GM12892 (cell line): ENCODE measurements at regions not wholly inside any gene's neighbourhood (a gene's known extent, or its start where the extent isn't known, plus 50 kb on each side); places are given as distances from the start of the nearest gene placed in this dataset.

ENCODE experiments used
- POLR2A ChIP-seq: IDR thresholded peaks from 2 replicates; pipeline ENCODE4 v1.6.1; 2011; ENCODE audit warnings: low read depth, low read length, control low read depth
- POLR2AphosphoS5 ChIP-seq: IDR thresholded peaks from 2 replicates; pipeline ENCODE4 v1.6.1; 2011; ENCODE audit warnings: low read depth, low read length, control low read depth
- TAF1 ChIP-seq: IDR thresholded peaks from 2 replicates; pipeline ENCODE4 v1.6.1; 2011; ENCODE audit warnings: low read depth, mild to moderate bottlenecking, control low read depth, low read length, borderline replicate concordance

- TF ChIP-seq POLR2AphosphoS5 = no peak
- no peak for TF ChIP-seq TAF1
- no peak for TF ChIP-seq POLR2A
These were observed 262.8 kb upstream of the CDH6 start for GRCh38 chr5:30930736-30931135.
